ENCODE measurements at regions not wholly inside any gene's neighbourhood (a gene's known extent, or its start where the extent isn't known, plus 50 kb on each side); places are given as distances from the start of the nearest gene placed in this dataset.

DNA sequence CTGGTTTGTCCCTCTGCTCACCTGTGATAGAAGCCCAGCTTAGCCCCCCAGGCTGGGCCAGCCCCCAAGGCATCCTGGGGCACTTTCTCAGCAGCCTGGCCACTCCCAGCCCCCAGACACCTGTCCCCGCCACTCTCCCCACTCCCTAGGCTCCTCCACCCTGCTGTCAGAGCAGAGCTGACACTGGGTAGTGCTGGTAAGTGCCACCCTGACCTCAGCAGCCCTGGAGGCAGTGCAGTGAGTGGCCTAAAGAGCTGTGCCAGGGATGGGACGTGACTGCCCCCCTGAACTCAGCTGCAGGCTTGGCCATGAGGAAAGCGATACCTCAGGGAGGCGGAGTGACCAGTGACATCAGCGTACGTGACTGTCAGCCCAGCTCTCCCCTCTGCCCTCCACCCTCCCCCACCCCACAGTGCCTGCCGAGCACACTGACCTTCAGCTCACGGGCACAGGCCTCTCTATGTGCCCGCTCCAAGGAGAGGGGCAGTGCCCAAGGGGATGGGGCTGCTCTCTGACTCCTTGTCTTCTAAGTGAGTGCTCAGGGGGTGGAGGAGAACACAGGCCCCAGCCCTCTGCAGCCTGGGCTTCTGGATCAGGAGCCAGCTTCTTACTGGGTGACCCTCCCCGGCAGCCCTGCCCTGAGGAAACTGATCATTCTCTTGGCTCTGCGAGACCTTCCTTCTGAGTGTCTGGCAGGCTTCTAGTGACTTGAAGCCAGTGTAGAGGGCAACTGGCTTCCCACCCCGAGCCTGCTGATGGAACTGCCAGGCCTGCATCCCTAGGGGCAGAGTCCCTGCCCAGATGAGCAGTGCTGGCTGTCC is 172.7 kb downstream of the MRPL14 start:
- DNase-seq: no peak
- no peak overlapping the region for H3K4me3 ChIP-seq (ENCODE audit: insufficient read depth, low read depth, low read length, poor library complexity, severe bottlenecking)
- H3K9me3 ChIP-seq (ENCODE audit: control insufficient read depth, low read length): no peaks in the 10 kb centered on the region
- H3K4me1 ChIP-seq (ENCODE audit: control insufficient read depth, insufficient read depth, low read length, poor library complexity, severe bottlenecking): no peaks in the 10 kb centered on the region
- H3K27me3 ChIP-seq (replicated peaks; ENCODE audit: control insufficient read depth, insufficient read depth, low read length, poor library complexity, severe bottlenecking): peaks cover 6% of the 10 kb centered on the region
- no peaks in the 10 kb centered on the region for H3K36me3 ChIP-seq (ENCODE audit: control insufficient read depth, insufficient read depth, low read length)
- H3K27ac ChIP-seq (ENCODE audit: insufficient read depth, low read length, poor library complexity, severe bottlenecking): no peak overlapping the region

DNA sequence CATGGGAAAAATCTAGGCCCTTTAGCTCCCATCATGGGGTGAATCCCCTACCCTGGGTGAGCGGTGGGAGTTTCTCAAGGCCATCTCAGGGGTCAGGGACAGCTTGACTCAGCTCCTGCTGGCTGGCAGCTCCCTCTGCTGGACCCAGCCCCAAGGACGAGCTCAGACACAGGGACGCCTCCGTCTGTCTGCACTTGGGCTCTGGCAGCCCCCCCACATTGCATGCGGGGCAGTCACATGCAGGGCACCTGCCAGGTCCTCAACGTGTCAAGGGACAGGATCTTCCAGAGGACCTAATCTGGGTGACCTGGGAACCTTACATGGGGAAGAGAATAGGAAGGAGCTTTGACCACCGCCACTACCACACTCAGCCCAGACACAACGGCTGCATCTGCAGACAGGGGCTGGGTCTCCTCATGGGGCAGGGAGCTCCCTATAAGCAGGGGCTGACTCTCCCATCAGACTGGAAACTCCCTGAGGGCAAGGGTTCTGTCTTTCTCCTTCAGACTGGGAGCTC is 173.4 kb downstream of the MRPL14 start:
- Histone ChIP-seq H3K4me1 (ENCODE audit: control insufficient read depth, insufficient read depth, low read length, poor library complexity, severe bottlenecking) (no peaks in the 10 kb centered on the region), H3K27ac (ENCODE audit: insufficient read depth, low read length, poor library complexity, severe bottlenecking) (no peak overlapping the region), H3K27me3 (replicated peaks; ENCODE audit: control insufficient read depth, insufficient read depth, low read length, poor library complexity, severe bottlenecking) (peaks cover 6% of the 10 kb centered on the region), H3K9me3 (ENCODE audit: control insufficient read depth, low read length) (no peaks in the 10 kb centered on the region), H3K36me3 (ENCODE audit: control insufficient read depth, insufficient read depth, low read length) (no peaks in the 10 kb centered on the region), H3K4me3 (ENCODE audit: insufficient read depth, low read depth, low read length, poor library complexity, severe bottlenecking) (no peak overlapping the region)
- no peak for DNase-seq

DNA sequence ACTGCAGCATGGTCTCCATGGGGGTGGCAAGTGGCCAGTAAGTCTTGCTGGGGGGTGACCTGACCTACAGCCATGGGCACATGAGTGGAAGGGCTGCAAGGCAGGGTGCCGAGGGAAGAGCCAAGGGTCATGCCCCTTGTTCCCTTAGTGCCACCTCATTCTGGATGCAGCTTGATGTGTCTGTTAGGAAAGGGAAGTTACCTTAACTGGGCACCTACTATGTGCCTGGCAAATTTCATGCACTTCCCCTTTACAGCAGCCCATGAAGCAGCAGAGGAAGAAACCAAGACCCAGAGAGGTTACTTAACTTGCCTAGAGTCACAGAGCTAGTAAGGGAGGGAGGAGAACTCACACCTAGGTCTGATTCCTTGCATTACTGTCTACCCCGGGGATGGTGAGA is 174.0 kb downstream of the MRPL14 start:
- no peaks in the 10 kb centered on the region for H3K4me1 ChIP-seq (ENCODE audit: control insufficient read depth, insufficient read depth, low read length, poor library complexity, severe bottlenecking)
- no peak overlapping the region for H3K27ac ChIP-seq (ENCODE audit: insufficient read depth, low read length, poor library complexity, severe bottlenecking)
- no peak for DNase-seq

DNA sequence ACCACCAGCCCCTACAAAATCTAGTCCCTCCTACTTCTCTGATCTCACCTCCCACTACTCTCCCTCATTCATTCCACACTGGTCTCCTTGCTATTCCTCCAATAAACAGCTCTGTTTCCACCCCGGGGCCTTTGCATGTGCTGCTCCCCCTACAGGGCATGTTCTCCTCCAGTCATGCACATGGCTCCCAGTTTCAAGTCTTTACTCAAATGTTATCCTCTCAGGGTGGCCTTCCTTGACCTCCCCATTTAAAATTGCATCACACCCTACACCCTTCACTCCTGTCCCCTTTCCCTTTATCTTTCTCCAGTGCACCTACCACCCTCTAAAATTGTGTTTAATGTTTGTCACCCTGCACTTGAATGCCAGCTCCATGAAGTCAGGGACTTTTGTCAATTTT is 174.5 kb downstream of the MRPL14 start:
- no peak overlapping the region for H3K4me3 ChIP-seq (ENCODE audit: insufficient read depth, low read depth, low read length, poor library complexity, severe bottlenecking)
- H3K9me3 ChIP-seq (ENCODE audit: control insufficient read depth, low read length): no peaks in the 10 kb centered on the region
- no peak for DNase-seq
- no peak overlapping the region for H3K27ac ChIP-seq (ENCODE audit: insufficient read depth, low read length, poor library complexity, severe bottlenecking)
- no peaks in the 10 kb centered on the region for H3K36me3 ChIP-seq (ENCODE audit: control insufficient read depth, insufficient read depth, low read length)
- H3K27me3 ChIP-seq (replicated peaks; ENCODE audit: control insufficient read depth, insufficient read depth, low read length, poor library complexity, severe bottlenecking): peaks cover 6% of the 10 kb centered on the region
- H3K4me1 ChIP-seq (ENCODE audit: control insufficient read depth, insufficient read depth, low read length, poor library complexity, severe bottlenecking): no peaks in the 10 kb centered on the region

More for the DNA sequence above, 174.0 kb downstream of the MRPL14 start:
- Histone ChIP-seq H3K4me3 (ENCODE audit: insufficient read depth, low read depth, low read length, poor library complexity, severe bottlenecking) (no peak overlapping the region), H3K36me3 (ENCODE audit: control insufficient read depth, insufficient read depth, low read length) (no peaks in the 10 kb centered on the region), H3K27me3 (replicated peaks; ENCODE audit: control insufficient read depth, insufficient read depth, low read length, poor library complexity, severe bottlenecking) (peaks cover 6% of the 10 kb centered on the region), H3K9me3 (ENCODE audit: control insufficient read depth, low read length) (no peaks in the 10 kb centered on the region)

DNA sequence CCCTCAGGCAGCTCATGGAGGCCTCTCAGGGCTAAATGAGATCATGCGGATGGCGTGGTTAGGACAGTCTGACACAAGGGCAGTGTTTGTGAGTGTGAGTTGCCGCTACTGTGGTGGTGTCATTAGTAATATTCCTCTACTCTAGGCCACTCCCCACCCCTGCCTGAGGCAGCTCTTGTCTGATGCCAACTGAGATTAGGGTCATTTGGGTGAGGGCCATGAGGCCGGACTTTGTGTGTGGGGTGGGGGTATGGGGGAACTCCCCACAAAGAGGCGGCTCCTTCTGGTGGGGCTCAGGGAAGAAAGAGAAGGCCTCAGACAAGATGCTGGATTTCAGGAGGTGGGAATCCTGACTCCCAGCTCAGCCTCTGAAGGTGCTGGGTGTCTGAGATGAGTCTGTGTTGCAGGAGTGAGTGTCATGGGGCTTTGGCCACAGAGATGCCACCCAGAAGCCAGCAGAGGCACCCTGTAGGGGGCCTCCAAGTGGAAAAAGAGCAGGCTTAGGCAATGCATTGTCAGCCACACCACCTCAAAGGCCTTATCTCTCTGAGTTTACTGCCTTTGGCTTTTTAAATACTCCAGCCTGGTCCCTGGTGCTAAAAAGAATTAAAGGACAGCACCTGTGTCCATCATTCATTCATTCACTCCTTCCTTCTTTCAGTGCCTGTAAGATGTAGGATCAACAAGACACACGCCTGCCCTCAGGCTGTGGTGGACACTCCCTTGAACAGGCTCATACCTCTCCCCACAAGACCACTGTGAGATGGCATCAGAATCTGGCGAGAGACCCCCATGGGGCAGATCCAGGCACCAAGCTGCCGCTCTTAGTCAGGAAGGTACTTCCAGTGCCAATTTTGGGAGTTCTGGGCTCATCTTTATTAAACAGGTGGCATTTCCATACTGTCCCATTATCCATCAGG is 175.2 kb downstream of the MRPL14 start:
- peaks cover 6% of the 10 kb centered on the region for H3K27me3 ChIP-seq (replicated peaks; ENCODE audit: control insufficient read depth, insufficient read depth, low read length, poor library complexity, severe bottlenecking)
- DNase-seq: no peak

DNA sequence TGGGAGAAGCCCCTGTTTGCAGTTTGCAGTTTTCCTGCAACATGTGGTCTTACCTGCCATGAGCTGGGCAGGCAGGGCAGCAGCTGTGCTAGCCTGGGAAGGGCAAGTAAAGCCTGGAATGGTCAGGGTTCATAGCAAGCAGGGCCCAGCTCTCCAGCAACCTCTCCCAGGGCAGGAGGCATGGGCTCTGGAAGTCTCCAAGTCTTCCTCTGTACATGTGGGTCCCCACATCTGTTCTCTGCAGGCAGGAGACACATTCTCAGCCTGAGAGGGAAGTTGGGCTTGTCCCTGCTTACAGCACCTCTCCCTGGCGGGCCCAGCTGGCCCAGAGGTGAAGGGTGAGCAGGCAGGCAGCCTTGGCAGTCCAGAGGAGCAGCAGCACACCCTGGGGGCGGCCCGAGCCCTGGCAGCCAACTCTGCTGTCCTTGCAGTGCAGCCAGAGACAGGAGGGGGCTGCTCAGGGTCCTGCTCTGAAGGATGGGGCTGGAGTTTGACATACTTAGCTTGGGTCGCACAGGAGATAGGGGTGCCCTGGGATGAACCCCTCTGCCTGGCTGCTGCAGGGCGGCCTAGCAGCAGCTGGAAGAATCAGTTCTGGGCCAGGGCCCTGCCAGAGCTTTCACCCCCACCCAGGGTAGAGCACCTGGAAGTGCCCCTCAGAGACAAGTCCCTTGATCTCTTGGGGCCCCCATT is 176.0 kb downstream of the MRPL14 start:
- Histone ChIP-seq H3K27me3 (replicated peaks; ENCODE audit: control insufficient read depth, insufficient read depth, low read length, poor library complexity, severe bottlenecking) (peaks cover 6% of the 10 kb centered on the region), H3K36me3 (ENCODE audit: control insufficient read depth, insufficient read depth, low read length) (no peaks in the 10 kb centered on the region), H3K9me3 (ENCODE audit: control insufficient read depth, low read length) (no peaks in the 10 kb centered on the region), H3K4me3 (ENCODE audit: insufficient read depth, low read depth, low read length, poor library complexity, severe bottlenecking) (no peak overlapping the region), H3K27ac (ENCODE audit: insufficient read depth, low read length, poor library complexity, severe bottlenecking) (no peak overlapping the region), H3K4me1 (ENCODE audit: control insufficient read depth, insufficient read depth, low read length, poor library complexity, severe bottlenecking) (no peaks in the 10 kb centered on the region)
- no peak for DNase-seq

More for the DNA sequence above, 175.2 kb downstream of the MRPL14 start:
- H3K4me1 ChIP-seq (ENCODE audit: control insufficient read depth, insufficient read depth, low read length, poor library complexity, severe bottlenecking): no peaks in the 10 kb centered on the region
- H3K9me3 ChIP-seq (ENCODE audit: control insufficient read depth, low read length): no peaks in the 10 kb centered on the region
- H3K4me3 ChIP-seq (ENCODE audit: insufficient read depth, low read depth, low read length, poor library complexity, severe bottlenecking): no peak overlapping the region
- no peaks in the 10 kb centered on the region for H3K36me3 ChIP-seq (ENCODE audit: control insufficient read depth, insufficient read depth, low read length)
- no peak overlapping the region for H3K27ac ChIP-seq (ENCODE audit: insufficient read depth, low read length, poor library complexity, severe bottlenecking)

DNA sequence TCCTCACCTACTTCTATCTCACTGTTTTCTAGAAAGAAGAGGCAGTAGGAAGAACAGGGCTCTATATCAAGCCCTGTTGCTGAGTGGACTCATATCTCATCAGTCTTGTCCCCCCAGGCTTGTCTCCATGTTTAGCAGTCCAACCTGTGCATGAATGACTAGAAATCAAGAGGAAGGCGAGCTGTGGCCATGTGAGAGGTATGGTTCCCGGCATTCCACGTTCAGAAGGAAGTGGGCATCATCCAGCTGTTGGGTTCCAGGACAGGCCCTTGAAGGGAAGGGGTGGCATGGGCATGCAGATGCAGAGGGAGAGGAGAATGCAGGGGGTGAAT is 176.6 kb downstream of the MRPL14 start:
- peaks cover 1% of the 10 kb centered on the region for H3K9me3 ChIP-seq (ENCODE audit: control insufficient read depth, low read length)
- H3K4me3 ChIP-seq (ENCODE audit: insufficient read depth, low read depth, low read length, poor library complexity, severe bottlenecking): no peak overlapping the region
- H3K27ac ChIP-seq (ENCODE audit: insufficient read depth, low read length, poor library complexity, severe bottlenecking): no peak overlapping the region
- H3K36me3 ChIP-seq (ENCODE audit: control insufficient read depth, insufficient read depth, low read length): no peaks in the 10 kb centered on the region
- DNase-seq: no peak
- H3K27me3 ChIP-seq (replicated peaks; ENCODE audit: control insufficient read depth, insufficient read depth, low read length, poor library complexity, severe bottlenecking): peaks cover 6% of the 10 kb centered on the region
- no peaks in the 10 kb centered on the region for H3K4me1 ChIP-seq (ENCODE audit: control insufficient read depth, insufficient read depth, low read length, poor library complexity, severe bottlenecking)

DNA sequence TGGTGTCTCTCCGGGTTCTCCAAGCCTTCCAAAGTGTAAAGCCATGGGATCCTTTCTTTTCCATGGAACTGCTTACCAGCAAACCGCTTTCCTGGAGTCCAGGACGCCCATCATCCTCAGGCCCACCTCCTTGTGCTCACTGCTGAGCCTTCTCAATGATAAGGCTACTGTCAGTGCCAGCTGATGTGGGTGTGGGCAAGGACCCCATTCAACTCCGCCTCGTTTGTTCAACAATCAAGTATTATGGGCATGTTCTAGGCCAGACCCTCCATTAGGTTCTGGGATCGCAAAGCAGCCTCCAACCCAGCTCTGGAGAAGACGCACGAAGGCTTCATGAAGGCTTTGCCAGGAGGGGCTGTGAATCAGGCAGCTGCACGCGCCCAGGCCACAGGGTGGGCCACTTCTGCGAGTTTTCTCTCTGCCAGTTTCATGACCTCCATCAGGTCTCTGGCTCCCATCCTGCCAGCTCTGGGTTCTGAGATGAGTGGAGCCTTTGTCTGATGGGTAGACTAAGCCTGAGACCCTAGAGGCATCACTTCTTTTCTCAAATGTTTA is 177.1 kb downstream of the MRPL14 start:
- Histone ChIP-seq H3K27ac (ENCODE audit: insufficient read depth, low read length, poor library complexity, severe bottlenecking) (no peak overlapping the region), H3K4me3 (ENCODE audit: insufficient read depth, low read depth, low read length, poor library complexity, severe bottlenecking) (no peak overlapping the region), H3K4me1 (ENCODE audit: control insufficient read depth, insufficient read depth, low read length, poor library complexity, severe bottlenecking) (no peaks in the 10 kb centered on the region), H3K36me3 (ENCODE audit: control insufficient read depth, insufficient read depth, low read length) (no peaks in the 10 kb centered on the region), H3K9me3 (ENCODE audit: control insufficient read depth, low read length) (peaks cover 6% of the 10 kb centered on the region), H3K27me3 (replicated peaks; ENCODE audit: control insufficient read depth, insufficient read depth, low read length, poor library complexity, severe bottlenecking) (peaks cover 1% of the 10 kb centered on the region)
- DNase-seq: no peak

DNA sequence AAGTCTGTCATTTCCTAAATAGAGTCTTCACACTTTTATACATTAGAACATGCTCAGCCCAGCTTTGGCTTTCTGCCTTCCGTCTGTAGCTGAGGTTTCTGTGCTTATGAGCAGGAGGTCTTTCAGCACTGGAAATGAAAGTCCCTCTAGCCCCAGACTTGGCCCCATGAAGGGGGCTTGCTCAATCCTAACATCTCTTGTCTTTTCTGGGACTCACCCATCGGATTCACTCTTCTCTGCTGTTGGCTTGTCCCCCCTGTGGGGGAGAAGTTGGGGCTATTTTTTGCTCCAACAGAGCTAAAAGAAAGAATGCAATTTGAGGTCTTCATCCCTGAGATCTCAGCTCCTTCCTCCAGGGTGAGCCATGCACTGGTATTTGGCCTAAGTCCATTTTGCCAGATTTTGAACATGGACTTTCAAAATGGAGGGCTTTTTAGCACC is 177.7 kb downstream of the MRPL14 start:
- Histone ChIP-seq H3K9me3 (ENCODE audit: control insufficient read depth, low read length) (peaks cover 6% of the 10 kb centered on the region), H3K4me3 (ENCODE audit: insufficient read depth, low read depth, low read length, poor library complexity, severe bottlenecking) (no peak overlapping the region), H3K27me3 (replicated peaks; ENCODE audit: control insufficient read depth, insufficient read depth, low read length, poor library complexity, severe bottlenecking) (no peaks in the 10 kb centered on the region), H3K27ac (ENCODE audit: insufficient read depth, low read length, poor library complexity, severe bottlenecking) (no peak overlapping the region), H3K4me1 (ENCODE audit: control insufficient read depth, insufficient read depth, low read length, poor library complexity, severe bottlenecking) (no peaks in the 10 kb centered on the region), H3K36me3 (ENCODE audit: control insufficient read depth, insufficient read depth, low read length) (no peaks in the 10 kb centered on the region)
- DNase-seq: no peak

All from effector memory CD4-positive, alpha-beta T cell (primary cell).